ENCODE measurements at regions not wholly inside any gene's neighbourhood (a gene's known extent, or its start where the extent isn't known, plus 50 kb on each side); places are given as distances from the start of the nearest gene placed in this dataset.

GRCh38 chr7:54632696-54633095 is 90.5 kb downstream of the VSTM2A start:
- H3K9ac ChIP-seq, result no peak overlapping the region
- no peak overlapping the region for H3K4me3 ChIP-seq
- H3K9me3 ChIP-seq (ENCODE audit: low read depth), result no peaks in the 10 kb centered on the region
- no peaks in the 10 kb centered on the region for H3K36me3 Mint-ChIP-seq
- no peak overlapping the region for H2AFZ ChIP-seq (replicated peaks)
- no peaks in the 10 kb centered on the region for H3K27me3 Mint-ChIP-seq (ENCODE audit: insufficient read depth, low read depth)
- no peaks in the 10 kb centered on the region for H3K36me3 ChIP-seq
- no peak overlapping the region for H3K4me2 ChIP-seq
- H3K79me2 ChIP-seq (ENCODE audit: low read depth), result no peaks in the 10 kb centered on the region
- no peak overlapping the region for H3K4me3 Mint-ChIP-seq
- no peak overlapping the region for H3K27ac ChIP-seq
- no peaks in the 10 kb centered on the region for H3K27me3 ChIP-seq
- no peaks in the 10 kb centered on the region for H3K4me1 Mint-ChIP-seq
- H3K9me3 Mint-ChIP-seq, result no peaks in the 10 kb centered on the region
- TF ChIP-seq EZH2 (IDR thresholded peaks at IDR 0.05), result no peak
- no peak for TF ChIP-seq EZH2phosphoT487 (IDR thresholded peaks at IDR 0.05)
- no peak for TF ChIP-seq CTCF (IDR thresholded peaks at IDR 0.05)
- H3K4me1 ChIP-seq, result peaks cover 5% of the 10 kb centered on the region
- H4K20me1 ChIP-seq (ENCODE audit: low read depth), result no peaks in the 10 kb centered on the region
- H3F3A ChIP-seq (ENCODE audit: low read depth), result peaks cover 3% of the 10 kb centered on the region
- no peak for DNase-seq (ENCODE audit: low spot score)
- no peak overlapping the region for H3K27ac Mint-ChIP-seq

GRCh38 chr7:54629771-54630170 is 87.6 kb downstream of the VSTM2A start:
- H3K27me3 Mint-ChIP-seq (ENCODE audit: insufficient read depth, low read depth), result no peaks in the 10 kb centered on the region
- H3K27ac Mint-ChIP-seq, result no peak overlapping the region

GRCh38 chr7:54622696-54623309 is 80.6 kb downstream of the VSTM2A start:
- no peak overlapping the region for H3K4me2 ChIP-seq
- H3K4me1 ChIP-seq, result no peaks in the 10 kb centered on the region
- no peaks in the 10 kb centered on the region for H4K20me1 ChIP-seq (ENCODE audit: low read depth)
- H3K4me3 ChIP-seq, result no peak overlapping the region
- no peak for DNase-seq (ENCODE audit: low spot score)
- Mint-ChIP-seq H3K27me3 (ENCODE audit: insufficient read depth, low read depth) (no peaks in the 10 kb centered on the region), H3K36me3 (no peaks in the 10 kb centered on the region), H3K4me3 (no peak overlapping the region), H3K27ac (no peak overlapping the region), H3K9me3 (no peaks in the 10 kb centered on the region), H3K4me1 (no peaks in the 10 kb centered on the region)
- H3K27ac ChIP-seq, result no peak overlapping the region
- no peaks in the 10 kb centered on the region for H3K36me3 ChIP-seq
- H3K79me2 ChIP-seq (ENCODE audit: low read depth), result no peaks in the 10 kb centered on the region
- no peak overlapping the region for H3K9ac ChIP-seq
- H3K9me3 ChIP-seq (ENCODE audit: low read depth), result no peaks in the 10 kb centered on the region
- no peak for TF ChIP-seq CTCF (IDR thresholded peaks at IDR 0.05)
- no peak for TF ChIP-seq EZH2phosphoT487 (IDR thresholded peaks at IDR 0.05)
- TF ChIP-seq EZH2 (IDR thresholded peaks at IDR 0.05), result no peak
- H3K27me3 ChIP-seq, result no peaks in the 10 kb centered on the region
- no peaks in the 10 kb centered on the region for H3F3A ChIP-seq (ENCODE audit: low read depth)
- peak overlapping the region; percentile 24 for H2AFZ ChIP-seq (replicated peaks)

More at GRCh38 chr7:54629771-54630170, 87.6 kb downstream of the VSTM2A start:
- Histone ChIP-seq H3K9me3 (ENCODE audit: low read depth) (no peaks in the 10 kb centered on the region), H3K36me3 (no peaks in the 10 kb centered on the region), H3K27me3 (no peaks in the 10 kb centered on the region), H3K4me3 (no peak overlapping the region), H2AFZ (replicated peaks) (no peak overlapping the region), H3K4me2 (no peak overlapping the region), H4K20me1 (ENCODE audit: low read depth) (no peaks in the 10 kb centered on the region), H3K4me1 (no peaks in the 10 kb centered on the region), H3K9ac (no peak overlapping the region), H3K27ac (no peak overlapping the region), H3K79me2 (ENCODE audit: low read depth) (no peaks in the 10 kb centered on the region), H3F3A (ENCODE audit: low read depth) (no peaks in the 10 kb centered on the region)
- no peaks in the 10 kb centered on the region for H3K4me1 Mint-ChIP-seq
- H3K4me3 Mint-ChIP-seq, result no peak overlapping the region
- DNase-seq (ENCODE audit: low spot score), result no peak
- no peak for TF ChIP-seq EZH2phosphoT487 (IDR thresholded peaks at IDR 0.05)
- no peaks in the 10 kb centered on the region for H3K36me3 Mint-ChIP-seq
- H3K9me3 Mint-ChIP-seq, result no peaks in the 10 kb centered on the region
